HFF-Myc (cell line): ENCODE measurements at regions not wholly inside any gene's neighbourhood (a gene's known extent, or its start where the extent isn't known, plus 50 kb on each side); places are given as distances from the start of the nearest gene placed in this dataset.

Experiments used
- DNase-seq: peaks from one replicate; pipeline ENCODE4 v3.0.0-alpha.2; 2011; ENCODE audit warnings: low read depth; ENCODE audit errors: extremely low read depth
- H3K4me3 ChIP-seq: replicated peaks from 2 replicates; pipeline ENCODE4 v1.5.1; 2011; ENCODE audit warnings: low read depth, mild to moderate bottlenecking, control low read depth, low read length
- CTCF ChIP-seq: IDR thresholded peaks from 2 replicates; pipeline ENCODE4 v1.5.1; 2012; ENCODE audit warnings: mild to moderate bottlenecking, low read depth, low read length, control low read depth; ENCODE audit errors: missing control alignments

GRCh38 chr10:64454962-64455361 lies 933.8 kb downstream of the REEP3 start:
- H3K4me3 ChIP-seq = no peak overlapping the region
- DNase-seq = no peak
- TF ChIP-seq CTCF = no peak

- no peak overlapping the region for H3K4me3 ChIP-seq
- no peak for TF ChIP-seq CTCF
- no peak for DNase-seq
Observed at GRCh38 chr10:64458306-64458705, 937.1 kb downstream of the REEP3 start.

GRCh38 chr10:64463406-64463805 lies 942.2 kb downstream of the REEP3 start:
- DNase-seq = no peak
- TF ChIP-seq CTCF = no peak
- H3K4me3 ChIP-seq = no peak overlapping the region

- no peak overlapping the region for H3K4me3 ChIP-seq
- no peak for DNase-seq
- no peak for TF ChIP-seq CTCF
Observed at GRCh38 chr10:64465653-64466052, 944.5 kb downstream of the REEP3 start.

GRCh38 chr10:64468219-64468618 lies 947.0 kb downstream of the REEP3 start:
- no peak for DNase-seq
- TF ChIP-seq CTCF = no peak

GRCh38 chr10:64476506-64476905 lies 955.3 kb downstream of the REEP3 start:
- H3K4me3 ChIP-seq = no peak overlapping the region
- no peak for TF ChIP-seq CTCF
- no peak for DNase-seq

More at GRCh38 chr10:64468219-64468618, 947.0 kb downstream of the REEP3 start:
- H3K4me3 ChIP-seq = no peak overlapping the region

- H3K4me3 ChIP-seq = no peak overlapping the region
- no peak for DNase-seq
- TF ChIP-seq CTCF = no peak
Observed at GRCh38 chr10:64477791-64478190, 956.6 kb downstream of the REEP3 start.
